ENCODE measurements at regions not wholly inside any gene's neighbourhood (a gene's known extent, or its start where the extent isn't known, plus 50 kb on each side); places are given as distances from the start of the nearest gene placed in this dataset.

DNA sequence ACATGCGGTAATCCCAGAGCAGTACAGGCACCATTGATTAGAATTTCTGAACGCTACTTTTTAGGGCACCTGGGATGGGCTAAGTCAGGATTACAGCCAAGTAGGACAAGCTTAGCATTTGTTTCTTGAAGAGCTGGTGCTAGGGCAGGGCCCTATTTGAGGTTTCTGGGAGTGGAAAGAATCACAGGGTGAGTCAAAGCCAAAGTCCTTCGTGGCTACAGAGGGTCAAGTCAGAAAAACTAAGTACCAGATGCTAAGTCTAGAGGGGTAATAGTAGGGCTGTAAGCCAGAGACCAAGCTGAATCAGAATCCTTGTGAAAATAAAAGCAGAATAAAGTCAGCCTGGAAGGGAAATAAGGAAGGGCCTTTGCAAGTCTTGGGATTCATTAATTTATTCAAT is 448.6 kb downstream of the ZIC3 start:
- TF ChIP-seq CTCF (IDR thresholded peaks at IDR 0.05), result no peak
- no peak for TF ChIP-seq ZFX (IDR thresholded peaks at IDR 0.05; ENCODE audit: borderline replicate concordance)

Measured in 22Rv1 (cell line).